RWPE2 (cell line): ENCODE measurements at regions not wholly inside any gene's neighbourhood (a gene's known extent, or its start where the extent isn't known, plus 50 kb on each side); places are given as distances from the start of the nearest gene placed in this dataset.

Experiments used
- ATAC-seq: fragments of 200-7000 bp; cut with Tn5 transposase; 3 replicates; pipeline ENCODE4 v1.9.1; 2021; ENCODE audit warnings: low read depth
- DNase-seq: peaks from one replicate; pipeline ENCODE4 v3.0.0-alpha.2; 2020; ENCODE audit warnings: low spot score
- H3K27ac ChIP-seq: fragments of 450-650 bp; 2 replicates; pipeline ENCODE4 v1.5.1; 2017; ENCODE audit warnings: mild to moderate bottlenecking; ENCODE audit not compliant: poor library complexity, severe bottlenecking
- H3K27me3 ChIP-seq: fragments of 250-450 bp; sonication (Bioruptor Pico); 2 replicates; pipeline ENCODE4 v1.5.1; 2021; ENCODE audit warnings: mild to moderate bottlenecking, moderate library complexity; ENCODE audit not compliant: insufficient read depth, poor library complexity, severe bottlenecking
- H3K36me3 ChIP-seq: fragments of 250-450 bp; sonication (Bioruptor Pico); 2 replicates; pipeline ENCODE4 v1.5.1; 2020; ENCODE audit warnings: low read depth, mild to moderate bottlenecking, moderate library complexity
- H3K4me1 ChIP-seq: fragments of 250-450 bp; sonication (Bioruptor Pico); 2 replicates; pipeline ENCODE4 v1.5.1; 2021; ENCODE audit warnings: mild to moderate bottlenecking, moderate library complexity; ENCODE audit not compliant: insufficient read depth, poor library complexity, severe bottlenecking
- H3K4me3 ChIP-seq: fragments of 250-450 bp; sonication (Bioruptor Pico); 2 replicates; pipeline ENCODE4 v1.5.1; 2021; ENCODE audit warnings: mild to moderate bottlenecking, moderate library complexity; ENCODE audit not compliant: severe bottlenecking
- H3K9me3 ChIP-seq: fragments of 250-450 bp; sonication (Bioruptor Pico); 2 replicates; pipeline ENCODE4 v1.5.1; 2021; ENCODE audit warnings: mild to moderate bottlenecking, moderate library complexity; ENCODE audit not compliant: severe bottlenecking
- CTCF ChIP-seq: fragments of 450-650 bp; IDR thresholded peaks from one replicate; pipeline ENCODE4 v1.5.1; 2017; ENCODE audit warnings: mild to moderate bottlenecking, moderate library complexity; ENCODE audit not compliant: poor library complexity, severe bottlenecking

GRCh38 chr7:155233311-155234157, 64.1 kb upstream of the INSIG1 start:
- ATAC-seq (no peak), DNase-seq (no peak)
- no peaks in the 10 kb centered on the region for H3K9me3 ChIP-seq
- H3K27ac ChIP-seq = no peak overlapping the region
- no peaks in the 10 kb centered on the region for H3K27me3 ChIP-seq
- no peak overlapping the region for H3K4me3 ChIP-seq
- H3K36me3 ChIP-seq = no peaks in the 10 kb centered on the region
- TF ChIP-seq CTCF = no peak
- peaks cover 11% of the 10 kb centered on the region for H3K4me1 ChIP-seq

DNA sequence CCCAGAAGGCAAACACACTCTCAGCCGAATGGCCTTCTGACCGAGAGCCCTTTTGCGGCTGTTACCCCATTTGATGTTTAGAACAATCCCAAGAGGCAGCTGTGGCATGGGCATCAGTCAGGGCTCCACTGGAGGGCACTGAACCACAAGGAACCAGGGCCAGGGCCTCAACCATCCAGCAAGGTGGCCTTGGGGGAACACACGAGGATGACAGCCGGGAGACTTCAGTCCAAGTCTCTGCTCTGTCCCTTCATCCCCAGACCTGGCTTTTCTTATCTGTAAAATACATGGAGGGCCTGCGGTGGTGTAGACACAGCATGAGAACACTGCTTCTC, 63.6 kb upstream of the INSIG1 start:
- H3K9me3 ChIP-seq = no peaks in the 10 kb centered on the region
- H3K4me3 ChIP-seq = no peak overlapping the region
- H3K36me3 ChIP-seq = no peaks in the 10 kb centered on the region
- no peak for ATAC-seq
- no peak for TF ChIP-seq CTCF
- H3K4me1 ChIP-seq = peaks cover 13% of the 10 kb centered on the region
- DNase-seq = no peak
- no peak overlapping the region for H3K27ac ChIP-seq
- H3K27me3 ChIP-seq = no peaks in the 10 kb centered on the region

GRCh38 chr7:155234950-155235789, 62.5 kb upstream of the INSIG1 start:
- Histone ChIP-seq H3K27me3 (no peaks in the 10 kb centered on the region), H3K4me1 (peaks cover 14% of the 10 kb centered on the region), H3K9me3 (no peaks in the 10 kb centered on the region), H3K27ac (no peak overlapping the region), H3K36me3 (no peaks in the 10 kb centered on the region), H3K4me3 (no peak overlapping the region)
- no peak for ATAC-seq
- DNase-seq = no peak
- no peak for TF ChIP-seq CTCF

DNA sequence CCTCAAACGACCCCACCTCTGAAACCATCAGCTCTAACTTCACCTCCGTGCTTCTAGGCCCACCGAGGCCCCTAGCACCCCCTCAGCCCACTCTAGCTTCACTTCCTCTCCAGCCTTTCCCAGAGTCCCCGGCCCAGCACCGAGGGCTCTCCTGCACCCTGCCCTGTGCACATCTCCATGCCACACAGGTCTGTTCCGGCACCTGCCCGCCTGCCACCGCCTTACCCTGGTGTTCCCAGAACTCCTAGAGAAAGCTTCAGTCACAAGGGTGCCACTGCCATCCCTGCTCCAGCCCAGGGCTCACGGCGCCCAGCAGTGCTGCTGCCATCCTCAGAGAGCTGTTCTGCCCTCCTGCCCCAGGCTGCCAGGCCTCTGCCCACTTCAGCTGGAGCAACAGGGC, 61.3 kb upstream of the INSIG1 start:
- H3K27ac ChIP-seq = no peak overlapping the region
- TF ChIP-seq CTCF = no peak
- H3K27me3 ChIP-seq = no peaks in the 10 kb centered on the region
- no peak for ATAC-seq
- no peak overlapping the region for H3K4me3 ChIP-seq
- peaks cover 9% of the 10 kb centered on the region for H3K4me1 ChIP-seq
- no peak for DNase-seq
- H3K36me3 ChIP-seq = no peaks in the 10 kb centered on the region
- H3K9me3 ChIP-seq = no peaks in the 10 kb centered on the region
